ENCODE measurements at regions not wholly inside any gene's neighbourhood (a gene's known extent, or its start where the extent isn't known, plus 50 kb on each side); places are given as distances from the start of the nearest gene placed in this dataset.

DNA sequence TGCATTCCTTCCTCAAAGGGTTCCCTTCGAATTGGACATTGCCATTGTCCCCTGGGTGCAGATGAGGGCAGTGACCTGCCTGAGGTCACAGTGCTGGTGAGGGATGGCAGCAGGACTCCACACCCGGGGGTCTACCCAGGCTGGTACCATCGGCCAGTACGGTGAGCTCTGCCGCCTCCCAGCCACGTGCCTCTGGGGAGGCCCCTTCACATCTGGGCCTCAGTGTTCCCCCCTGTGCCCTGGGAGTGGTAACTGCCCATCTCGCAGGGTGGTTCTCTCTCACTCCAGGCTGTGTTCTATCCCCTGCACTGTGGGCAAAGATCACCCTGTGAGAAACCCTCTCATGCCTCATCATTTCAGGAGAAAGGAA, 99.4 kb upstream of the IQSEC1 start (continued):
- TF ChIP-seq, protein P1, sequence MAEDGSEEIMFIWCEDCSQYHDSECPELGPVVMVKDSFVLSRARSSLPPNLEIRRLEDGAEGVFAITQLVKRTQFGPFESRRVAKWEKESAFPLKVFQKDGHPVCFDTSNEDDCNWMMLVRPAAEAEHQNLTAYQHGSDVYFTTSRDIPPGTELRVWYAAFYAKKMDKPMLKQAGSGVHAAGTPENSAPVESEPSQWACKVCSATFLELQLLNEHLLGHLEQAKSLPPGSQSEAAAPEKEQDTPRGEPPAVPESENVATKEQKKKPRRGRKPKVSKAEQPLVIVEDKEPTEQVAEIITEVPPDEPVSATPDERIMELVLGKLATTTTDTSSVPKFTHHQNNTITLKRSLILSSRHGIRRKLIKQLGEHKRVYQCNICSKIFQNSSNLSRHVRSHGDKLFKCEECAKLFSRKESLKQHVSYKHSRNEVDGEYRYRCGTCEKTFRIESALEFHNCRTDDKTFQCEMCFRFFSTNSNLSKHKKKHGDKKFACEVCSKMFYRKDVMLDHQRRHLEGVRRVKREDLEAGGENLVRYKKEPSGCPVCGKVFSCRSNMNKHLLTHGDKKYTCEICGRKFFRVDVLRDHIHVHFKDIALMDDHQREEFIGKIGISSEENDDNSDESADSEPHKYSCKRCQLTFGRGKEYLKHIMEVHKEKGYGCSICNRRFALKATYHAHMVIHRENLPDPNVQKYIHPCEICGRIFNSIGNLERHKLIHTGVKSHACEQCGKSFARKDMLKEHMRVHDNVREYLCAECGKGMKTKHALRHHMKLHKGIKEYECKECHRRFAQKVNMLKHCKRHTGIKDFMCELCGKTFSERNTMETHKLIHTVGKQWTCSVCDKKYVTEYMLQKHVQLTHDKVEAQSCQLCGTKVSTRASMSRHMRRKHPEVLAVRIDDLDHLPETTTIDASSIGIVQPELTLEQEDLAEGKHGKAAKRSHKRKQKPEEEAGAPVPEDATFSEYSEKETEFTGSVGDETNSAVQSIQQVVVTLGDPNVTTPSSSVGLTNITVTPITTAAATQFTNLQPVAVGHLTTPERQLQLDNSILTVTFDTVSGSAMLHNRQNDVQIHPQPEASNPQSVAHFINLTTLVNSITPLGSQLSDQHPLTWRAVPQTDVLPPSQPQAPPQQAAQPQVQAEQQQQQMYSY (CRISPR knock-in tag; IDR thresholded peaks at IDR 0.05) = no peak
- TF ChIP-seq SUPT20H (IDR thresholded peaks at IDR 0.05; ENCODE audit: borderline replicate concordance, control insufficient read depth, low read depth, low read length) (no peak), YY1 (IDR thresholded peaks at IDR 0.05; ENCODE audit: low read depth, low read length) (no peak), CREB1 (IDR thresholded peaks at IDR 0.05; ENCODE audit: low read depth) (no peak), JUND (IDR thresholded peaks at IDR 0.05; ENCODE audit: low read depth, low read length) (no peak), TARDBP (IDR thresholded peaks at IDR 0.05; ENCODE audit: borderline replicate concordance) (no peak), FOXM1 (IDR thresholded peaks at IDR 0.05; ENCODE audit: low read depth, low read length) (no peak), TAF1 (IDR thresholded peaks at IDR 0.05; ENCODE audit: borderline replicate concordance, low read depth, low read length) (no peak)
- TF ChIP-seq, protein P2, sequence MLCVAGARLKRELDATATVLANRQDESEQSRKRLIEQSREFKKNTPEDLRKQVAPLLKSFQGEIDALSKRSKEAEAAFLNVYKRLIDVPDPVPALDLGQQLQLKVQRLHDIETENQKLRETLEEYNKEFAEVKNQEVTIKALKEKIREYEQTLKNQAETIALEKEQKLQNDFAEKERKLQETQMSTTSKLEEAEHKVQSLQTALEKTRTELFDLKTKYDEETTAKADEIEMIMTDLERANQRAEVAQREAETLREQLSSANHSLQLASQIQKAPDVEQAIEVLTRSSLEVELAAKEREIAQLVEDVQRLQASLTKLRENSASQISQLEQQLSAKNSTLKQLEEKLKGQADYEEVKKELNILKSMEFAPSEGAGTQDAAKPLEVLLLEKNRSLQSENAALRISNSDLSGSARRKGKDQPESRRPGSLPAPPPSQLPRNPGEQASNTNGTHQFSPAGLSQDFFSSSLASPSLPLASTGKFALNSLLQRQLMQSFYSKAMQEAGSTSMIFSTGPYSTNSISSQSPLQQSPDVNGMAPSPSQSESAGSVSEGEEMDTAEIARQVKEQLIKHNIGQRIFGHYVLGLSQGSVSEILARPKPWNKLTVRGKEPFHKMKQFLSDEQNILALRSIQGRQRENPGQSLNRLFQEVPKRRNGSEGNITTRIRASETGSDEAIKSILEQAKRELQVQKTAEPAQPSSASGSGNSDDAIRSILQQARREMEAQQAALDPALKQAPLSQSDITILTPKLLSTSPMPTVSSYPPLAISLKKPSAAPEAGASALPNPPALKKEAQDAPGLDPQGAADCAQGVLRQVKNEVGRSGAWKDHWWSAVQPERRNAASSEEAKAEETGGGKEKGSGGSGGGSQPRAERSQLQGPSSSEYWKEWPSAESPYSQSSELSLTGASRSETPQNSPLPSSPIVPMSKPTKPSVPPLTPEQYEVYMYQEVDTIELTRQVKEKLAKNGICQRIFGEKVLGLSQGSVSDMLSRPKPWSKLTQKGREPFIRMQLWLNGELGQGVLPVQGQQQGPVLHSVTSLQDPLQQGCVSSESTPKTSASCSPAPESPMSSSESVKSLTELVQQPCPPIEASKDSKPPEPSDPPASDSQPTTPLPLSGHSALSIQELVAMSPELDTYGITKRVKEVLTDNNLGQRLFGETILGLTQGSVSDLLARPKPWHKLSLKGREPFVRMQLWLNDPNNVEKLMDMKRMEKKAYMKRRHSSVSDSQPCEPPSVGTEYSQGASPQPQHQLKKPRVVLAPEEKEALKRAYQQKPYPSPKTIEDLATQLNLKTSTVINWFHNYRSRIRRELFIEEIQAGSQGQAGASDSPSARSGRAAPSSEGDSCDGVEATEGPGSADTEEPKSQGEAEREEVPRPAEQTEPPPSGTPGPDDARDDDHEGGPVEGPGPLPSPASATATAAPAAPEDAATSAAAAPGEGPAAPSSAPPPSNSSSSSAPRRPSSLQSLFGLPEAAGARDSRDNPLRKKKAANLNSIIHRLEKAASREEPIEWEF (IDR thresholded peaks at IDR 0.05; ENCODE audit: insufficient replicate concordance, low read depth, low read length) = no peak
